Esophagus squamous epithelium (tissue), 4 donors: ENCODE measurements at regions not wholly inside any gene's neighbourhood (a gene's known extent, or its start where the extent isn't known, plus 50 kb on each side); places are given as distances from the start of the nearest gene placed in this dataset.

Experiments
- CTCF ChIP-seq, 6 experiments: fragments of 450-650 bp in 4 of 6; fragments of 200-600 bp in 2 of 6; sonication (generic) in 2 of 6; IDR thresholded peaks; one replicate each; pipeline ENCODE4 v1.5.1; 2016 to 2019; ENCODE audit warnings: antibody characterized with exemption in 6 of 6, mild to moderate bottlenecking in 4 of 6, moderate library complexity in 4 of 6
- POLR2A ChIP-seq, 4 donors: fragments of 450-650 bp; IDR thresholded peaks; one replicate each; pipeline ENCODE4 v1.6.1; 2017; ENCODE audit warnings: antibody characterized with exemption in 4 of 4, mild to moderate bottlenecking in 4 of 4, moderate library complexity in 3 of 4

- TF ChIP-seq CTCF (IDR thresholded peaks at IDR 0.05) (no peak), POLR2A (IDR thresholded peaks at IDR 0.05) (no peak)
These were observed 279.8 kb downstream of the DUSP6 start for GRCh38 chr12:89072294-89073026.
